ENCODE measurements at regions not wholly inside any gene's neighbourhood (a gene's known extent, or its start where the extent isn't known, plus 50 kb on each side); places are given as distances from the start of the nearest gene placed in this dataset.

GRCh38 chr7:24499871-24500270 lies 73.4 kb upstream of the PALS2 start:
- TF ChIP-seq POLR2AphosphoS5 (IDR thresholded peaks at IDR 0.05; ENCODE audit: low read depth, low read length) (no peak), SIN3A (IDR thresholded peaks at IDR 0.05; ENCODE audit: borderline replicate concordance, insufficient read depth, low read length) (no peak), FOXP2 (optimal IDR thresholded peaks at IDR 0.05; ENCODE audit: borderline replicate concordance, extremely low read depth, extremely low read length, insufficient read depth) (no peak), TAF1 (IDR thresholded peaks at IDR 0.05; ENCODE audit: borderline replicate concordance, insufficient read depth, low read length) (no peak)
- TF ChIP-seq, protein P1, sequence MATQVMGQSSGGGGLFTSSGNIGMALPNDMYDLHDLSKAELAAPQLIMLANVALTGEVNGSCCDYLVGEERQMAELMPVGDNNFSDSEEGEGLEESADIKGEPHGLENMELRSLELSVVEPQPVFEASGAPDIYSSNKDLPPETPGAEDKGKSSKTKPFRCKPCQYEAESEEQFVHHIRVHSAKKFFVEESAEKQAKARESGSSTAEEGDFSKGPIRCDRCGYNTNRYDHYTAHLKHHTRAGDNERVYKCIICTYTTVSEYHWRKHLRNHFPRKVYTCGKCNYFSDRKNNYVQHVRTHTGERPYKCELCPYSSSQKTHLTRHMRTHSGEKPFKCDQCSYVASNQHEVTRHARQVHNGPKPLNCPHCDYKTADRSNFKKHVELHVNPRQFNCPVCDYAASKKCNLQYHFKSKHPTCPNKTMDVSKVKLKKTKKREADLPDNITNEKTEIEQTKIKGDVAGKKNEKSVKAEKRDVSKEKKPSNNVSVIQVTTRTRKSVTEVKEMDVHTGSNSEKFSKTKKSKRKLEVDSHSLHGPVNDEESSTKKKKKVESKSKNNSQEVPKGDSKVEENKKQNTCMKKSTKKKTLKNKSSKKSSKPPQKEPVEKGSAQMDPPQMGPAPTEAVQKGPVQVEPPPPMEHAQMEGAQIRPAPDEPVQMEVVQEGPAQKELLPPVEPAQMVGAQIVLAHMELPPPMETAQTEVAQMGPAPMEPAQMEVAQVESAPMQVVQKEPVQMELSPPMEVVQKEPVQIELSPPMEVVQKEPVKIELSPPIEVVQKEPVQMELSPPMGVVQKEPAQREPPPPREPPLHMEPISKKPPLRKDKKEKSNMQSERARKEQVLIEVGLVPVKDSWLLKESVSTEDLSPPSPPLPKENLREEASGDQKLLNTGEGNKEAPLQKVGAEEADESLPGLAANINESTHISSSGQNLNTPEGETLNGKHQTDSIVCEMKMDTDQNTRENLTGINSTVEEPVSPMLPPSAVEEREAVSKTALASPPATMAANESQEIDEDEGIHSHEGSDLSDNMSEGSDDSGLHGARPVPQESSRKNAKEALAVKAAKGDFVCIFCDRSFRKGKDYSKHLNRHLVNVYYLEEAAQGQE (IDR thresholded peaks at IDR 0.05; ENCODE audit: insufficient read depth in 1 of 2, low read depth in 2 of 2, low read length in 2 of 2): no peak

All from PFSK-1 (cell line).